ENCODE measurements at regions not wholly inside any gene's neighbourhood (a gene's known extent, or its start where the extent isn't known, plus 50 kb on each side); places are given as distances from the start of the nearest gene placed in this dataset.
"Not testable (repeated sequence)": the region's sequence is repeated elsewhere in the genome, so short reads cannot be mapped to it uniquely, and the experiment has no call there.

- H3K4me1 ChIP-seq (ENCODE audit: control insufficient read depth, insufficient read depth, low read length): peaks cover 9% of the 10 kb centered on the region
- H3K4me3 ChIP-seq (ENCODE audit: low read length): no peak overlapping the region
- H3K27me3 ChIP-seq (replicated peaks; ENCODE audit: control insufficient read depth, insufficient read depth, low read length): no peaks in the 10 kb centered on the region
- no peak for DNase-seq (ENCODE audit: low read depth)
- H3K9me3 ChIP-seq (ENCODE audit: control insufficient read depth, low read length): no peaks in the 10 kb centered on the region
- no peak overlapping the region for H3K9ac ChIP-seq (ENCODE audit: low read length)
- no peaks in the 10 kb centered on the region for H3K36me3 ChIP-seq (ENCODE audit: control insufficient read depth, insufficient read depth, low read length, severe bottlenecking)
These were observed 161.5 kb upstream of the JADE1 start for GRCh38 chr4:128648021-128648420.

- H3K27me3 ChIP-seq (replicated peaks; ENCODE audit: control insufficient read depth, insufficient read depth, low read length); H3K4me3 ChIP-seq (ENCODE audit: low read length); DNase-seq (ENCODE audit: low read depth); H3K4me1 ChIP-seq (ENCODE audit: control insufficient read depth, insufficient read depth, low read length); H3K36me3 ChIP-seq (ENCODE audit: control insufficient read depth, insufficient read depth, low read length, severe bottlenecking); H3K9ac ChIP-seq (ENCODE audit: low read length); H3K9me3 ChIP-seq (ENCODE audit: control insufficient read depth, low read length): not testable (repeated sequence)
These were observed 162.6 kb upstream of the JADE1 start for GRCh38 chr4:128646893-128647292.

- H3K4me1 ChIP-seq (ENCODE audit: control insufficient read depth, insufficient read depth, low read length): peaks cover 14% of the 10 kb centered on the region
- not testable (repeated sequence) for H3K9me3 ChIP-seq (ENCODE audit: control insufficient read depth, low read length); H3K36me3 ChIP-seq (ENCODE audit: control insufficient read depth, insufficient read depth, low read length, severe bottlenecking); H3K27me3 ChIP-seq (replicated peaks; ENCODE audit: control insufficient read depth, insufficient read depth, low read length); DNase-seq (ENCODE audit: low read depth); H3K9ac ChIP-seq (ENCODE audit: low read length); H3K4me3 ChIP-seq (ENCODE audit: low read length)
These were observed 164.5 kb upstream of the JADE1 start for GRCh38 chr4:128644693-128645654.

GRCh38 chr4:128644107-128644506 is 165.4 kb upstream of the JADE1 start:
- peaks cover 15% of the 10 kb centered on the region for H3K4me1 ChIP-seq (ENCODE audit: control insufficient read depth, insufficient read depth, low read length)
- H3K9ac ChIP-seq (ENCODE audit: low read length); H3K36me3 ChIP-seq (ENCODE audit: control insufficient read depth, insufficient read depth, low read length, severe bottlenecking); H3K4me3 ChIP-seq (ENCODE audit: low read length); DNase-seq (ENCODE audit: low read depth); H3K27me3 ChIP-seq (replicated peaks; ENCODE audit: control insufficient read depth, insufficient read depth, low read length); H3K9me3 ChIP-seq (ENCODE audit: control insufficient read depth, low read length): not testable (repeated sequence)

GRCh38 chr4:128641566-128641965 is 167.9 kb upstream of the JADE1 start:
- not testable (repeated sequence) for H3K27me3 ChIP-seq (replicated peaks; ENCODE audit: control insufficient read depth, insufficient read depth, low read length); H3K4me3 ChIP-seq (ENCODE audit: low read length); H3K9ac ChIP-seq (ENCODE audit: low read length); H3K9me3 ChIP-seq (ENCODE audit: control insufficient read depth, low read length); H3K36me3 ChIP-seq (ENCODE audit: control insufficient read depth, insufficient read depth, low read length, severe bottlenecking); DNase-seq (ENCODE audit: low read depth)
- peaks cover 31% of the 10 kb centered on the region for H3K4me1 ChIP-seq (ENCODE audit: control insufficient read depth, insufficient read depth, low read length)

- H3K4me3 ChIP-seq (ENCODE audit: low read length): no peak overlapping the region
- DNase-seq (ENCODE audit: low read depth): peak; percentile 24
- H3K9me3 ChIP-seq (ENCODE audit: control insufficient read depth, low read length): no peaks in the 10 kb centered on the region
- H3K4me1 ChIP-seq (ENCODE audit: control insufficient read depth, insufficient read depth, low read length): peaks cover 42% of the 10 kb centered on the region
- peak overlapping the region; percentile 83 for H3K9ac ChIP-seq (ENCODE audit: low read length)
- no peaks in the 10 kb centered on the region for H3K27me3 ChIP-seq (replicated peaks; ENCODE audit: control insufficient read depth, insufficient read depth, low read length)
- H3K36me3 ChIP-seq (ENCODE audit: control insufficient read depth, insufficient read depth, low read length, severe bottlenecking): no peaks in the 10 kb centered on the region
These were observed 169.8 kb upstream of the JADE1 start for GRCh38 chr4:128639541-128640270.

- no peak for DNase-seq (ENCODE audit: low read depth)
- H3K27me3 ChIP-seq (replicated peaks; ENCODE audit: control insufficient read depth, insufficient read depth, low read length): no peaks in the 10 kb centered on the region
- H3K4me1 ChIP-seq (ENCODE audit: control insufficient read depth, insufficient read depth, low read length): peaks cover 52% of the 10 kb centered on the region
- no peaks in the 10 kb centered on the region for H3K36me3 ChIP-seq (ENCODE audit: control insufficient read depth, insufficient read depth, low read length, severe bottlenecking)
- no peak overlapping the region for H3K9ac ChIP-seq (ENCODE audit: low read length)
- no peak overlapping the region for H3K4me3 ChIP-seq (ENCODE audit: low read length)
- H3K9me3 ChIP-seq (ENCODE audit: control insufficient read depth, low read length): no peaks in the 10 kb centered on the region
These were observed 172.6 kb upstream of the JADE1 start for GRCh38 chr4:128636906-128637305.

GRCh38 chr4:128635955-128636560 is 173.4 kb upstream of the JADE1 start:
- no peaks in the 10 kb centered on the region for H3K27me3 ChIP-seq (replicated peaks; ENCODE audit: control insufficient read depth, insufficient read depth, low read length)
- no peaks in the 10 kb centered on the region for H3K36me3 ChIP-seq (ENCODE audit: control insufficient read depth, insufficient read depth, low read length, severe bottlenecking)
- peaks cover 54% of the 10 kb centered on the region for H3K4me1 ChIP-seq (ENCODE audit: control insufficient read depth, insufficient read depth, low read length)
- DNase-seq (ENCODE audit: low read depth): no peak
- no peaks in the 10 kb centered on the region for H3K9me3 ChIP-seq (ENCODE audit: control insufficient read depth, low read length)
- H3K4me3 ChIP-seq (ENCODE audit: low read length): no peak overlapping the region
- H3K9ac ChIP-seq (ENCODE audit: low read length): no peak overlapping the region

- Histone ChIP-seq H3K9ac (ENCODE audit: low read length) (no peak overlapping the region), H3K27me3 (replicated peaks; ENCODE audit: control insufficient read depth, insufficient read depth, low read length) (no peaks in the 10 kb centered on the region), H3K9me3 (ENCODE audit: control insufficient read depth, low read length) (no peaks in the 10 kb centered on the region), H3K36me3 (ENCODE audit: control insufficient read depth, insufficient read depth, low read length, severe bottlenecking) (no peaks in the 10 kb centered on the region), H3K4me3 (ENCODE audit: low read length) (no peak overlapping the region), H3K4me1 (ENCODE audit: control insufficient read depth, insufficient read depth, low read length) (peaks cover 59% of the 10 kb centered on the region)
- DNase-seq (ENCODE audit: low read depth): peak; percentile 25
These were observed 174.2 kb upstream of the JADE1 start for GRCh38 chr4:128635141-128635954.

GRCh38 chr4:128633067-128633466 is 176.4 kb upstream of the JADE1 start:
- Histone ChIP-seq H3K27me3 (replicated peaks; ENCODE audit: control insufficient read depth, insufficient read depth, low read length) (no peaks in the 10 kb centered on the region), H3K9ac (ENCODE audit: low read length) (no peak overlapping the region), H3K4me3 (ENCODE audit: low read length) (no peak overlapping the region), H3K36me3 (ENCODE audit: control insufficient read depth, insufficient read depth, low read length, severe bottlenecking) (no peaks in the 10 kb centered on the region), H3K4me1 (ENCODE audit: control insufficient read depth, insufficient read depth, low read length) (peaks cover 36% of the 10 kb centered on the region), H3K9me3 (ENCODE audit: control insufficient read depth, low read length) (no peaks in the 10 kb centered on the region)
- DNase-seq (ENCODE audit: low read depth): no peak

Measured in adipocyte (in vitro differentiated cells).